ENCODE measurements at regions not wholly inside any gene's neighbourhood (a gene's known extent, or its start where the extent isn't known, plus 50 kb on each side); places are given as distances from the start of the nearest gene placed in this dataset.

GRCh38 chrX:25650216-25650820 is 487.8 kb upstream of the MAGEB18 start (continued):
- TF ChIP-seq ATF3 (IDR thresholded peaks at IDR 0.05; ENCODE audit: insufficient read depth, low read depth, low read length) (no peak), POLR2AphosphoS5 (IDR thresholded peaks at IDR 0.05; ENCODE audit: low read depth, low read length) (no peak), SRF (IDR thresholded peaks at IDR 0.05; ENCODE audit: low read depth, low read length) (no peak), TBP (IDR thresholded peaks at IDR 0.05; ENCODE audit: low read depth, low read length) (no peak)
